MM.1S (cell line): ENCODE measurements at regions not wholly inside any gene's neighbourhood (a gene's known extent, or its start where the extent isn't known, plus 50 kb on each side); places are given as distances from the start of the nearest gene placed in this dataset.

Experiments
- EZH2 ChIP-seq: fragments of 300-600 bp; sonication (generic); optimal IDR thresholded peaks from 2 replicates; pipeline ENCODE3; 2017; ENCODE audit warnings: low read depth, mild to moderate bottlenecking, antibody characterized with exemption, low read length, mixed read lengths
- TF ChIP-seq, protein P1 (sequence below): fragments of 300-600 bp; sonication (generic); IDR thresholded peaks from 2 replicates; pipeline ENCODE4 v1.5.1; 2016; ENCODE audit warnings: antibody characterized with exemption, low read length, mixed read lengths

DNA sequence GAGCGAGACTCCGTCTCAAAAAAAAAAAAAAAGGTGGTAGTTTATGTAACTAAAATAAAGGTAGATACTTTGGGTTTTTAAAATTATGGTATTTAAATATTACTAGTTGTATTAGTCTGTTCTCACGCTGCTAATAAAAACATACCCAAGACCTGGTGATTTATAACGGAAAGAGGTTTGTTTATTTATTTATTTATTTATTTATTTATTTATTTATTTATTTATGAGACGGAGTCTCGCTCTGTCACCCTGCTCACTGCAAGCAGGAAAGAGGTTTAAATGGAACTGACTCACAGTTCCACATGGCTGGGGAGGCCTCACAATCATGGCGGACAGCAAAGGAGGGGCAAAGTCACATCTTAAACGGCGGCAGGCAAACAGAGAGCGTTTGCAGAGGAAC, 196.0 kb downstream of the CALCRL start:
- TF ChIP-seq, protein P1, sequence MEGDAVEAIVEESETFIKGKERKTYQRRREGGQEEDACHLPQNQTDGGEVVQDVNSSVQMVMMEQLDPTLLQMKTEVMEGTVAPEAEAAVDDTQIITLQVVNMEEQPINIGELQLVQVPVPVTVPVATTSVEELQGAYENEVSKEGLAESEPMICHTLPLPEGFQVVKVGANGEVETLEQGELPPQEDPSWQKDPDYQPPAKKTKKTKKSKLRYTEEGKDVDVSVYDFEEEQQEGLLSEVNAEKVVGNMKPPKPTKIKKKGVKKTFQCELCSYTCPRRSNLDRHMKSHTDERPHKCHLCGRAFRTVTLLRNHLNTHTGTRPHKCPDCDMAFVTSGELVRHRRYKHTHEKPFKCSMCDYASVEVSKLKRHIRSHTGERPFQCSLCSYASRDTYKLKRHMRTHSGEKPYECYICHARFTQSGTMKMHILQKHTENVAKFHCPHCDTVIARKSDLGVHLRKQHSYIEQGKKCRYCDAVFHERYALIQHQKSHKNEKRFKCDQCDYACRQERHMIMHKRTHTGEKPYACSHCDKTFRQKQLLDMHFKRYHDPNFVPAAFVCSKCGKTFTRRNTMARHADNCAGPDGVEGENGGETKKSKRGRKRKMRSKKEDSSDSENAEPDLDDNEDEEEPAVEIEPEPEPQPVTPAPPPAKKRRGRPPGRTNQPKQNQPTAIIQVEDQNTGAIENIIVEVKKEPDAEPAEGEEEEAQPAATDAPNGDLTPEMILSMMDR: no peak
- TF ChIP-seq EZH2: no peak
